Heart left ventricle (tissue), 13 donors: ENCODE measurements at regions not wholly inside any gene's neighbourhood (a gene's known extent, or its start where the extent isn't known, plus 50 kb on each side); places are given as distances from the start of the nearest gene placed in this dataset.

Experiments used
- CTCF ChIP-seq, 12 donors: fragments of 200-600 bp; sonication (generic) in 4 of 12; IDR thresholded peaks; one replicate each; pipeline versions ENCODE4 v1.5.0 to v1.8.0; 2018 to 2022; ENCODE audit warnings: antibody characterized with exemption in 12 of 12, mild to moderate bottlenecking in 5 of 12
- POLR2A ChIP-seq, 2 donors: fragments of 450-650 bp; IDR thresholded peaks; one replicate each; pipeline ENCODE4 v1.6.1; 2017; ENCODE audit warnings: antibody characterized with exemption in 2 of 2, mild to moderate bottlenecking in 2 of 2, moderate library complexity in 2 of 2
- donor health status: ischemic (EF 13 %, LVEDD 7.1; RV severe dilation, severe dysfunction).
- donor health status: DM: no; HTN: yes; CAD: no.
- donor health status: DM: no; HTN: no; CAD: no.
- donor health status: ischemic (EF 25% LVEDD 6.9; RV normal size, moderate dysfunction).
- donor health status: ischemic (EF 25% LVEDD 5.7; RV mildly dilated, moderate dysfunction).
- donor health status: ischemic (EF 35%, LVEDD 5.7; RV mildly dilated, moderate dysfunction).
- donor health status: nonischemic (EF 11% LVEDD 7.7; RV severe dilation, severe dysfunction).
- donor health status: DM: yes; HTN: yes; CAD: no.
- donor health status: PGD.
- donor health status: ischemic (EF 29% LVEDD 5.4; RV normal size, mild dysfunction).
- donor health status: nonischemic (EF 23%, LVEDD 6.1; RV moderate dilation, normal function).

- TF ChIP-seq POLR2A (IDR thresholded peaks at IDR 0.05) (no peak), CTCF (IDR thresholded peaks at IDR 0.05) (no peak)
These were observed 416.3 kb upstream of the PHF14 start for GRCh38 chr7:10557375-10557774.
